ENCODE measurements at regions not wholly inside any gene's neighbourhood (a gene's known extent, or its start where the extent isn't known, plus 50 kb on each side); places are given as distances from the start of the nearest gene placed in this dataset.

DNA sequence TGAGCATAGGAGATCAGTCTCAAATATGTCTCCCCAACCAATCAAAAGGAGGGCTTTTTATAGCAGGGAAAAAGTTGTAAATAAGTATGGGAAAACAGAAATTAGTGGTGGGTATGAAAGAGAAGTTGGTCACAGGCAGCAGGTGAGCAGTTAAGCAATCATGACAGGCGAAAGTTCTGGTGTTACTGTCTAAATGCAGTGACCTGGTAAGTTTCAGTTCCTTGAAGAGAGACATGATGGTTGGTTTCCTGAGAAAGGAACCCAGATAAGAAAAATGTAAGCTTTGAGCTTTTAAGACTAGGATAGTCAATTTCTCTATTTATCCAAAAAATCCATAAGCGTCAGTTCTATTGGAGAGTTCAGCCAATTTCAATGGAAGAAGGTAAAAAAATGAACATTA lies 466.2 kb upstream of the FLRT2 start:
- TF ChIP-seq, protein P1, sequence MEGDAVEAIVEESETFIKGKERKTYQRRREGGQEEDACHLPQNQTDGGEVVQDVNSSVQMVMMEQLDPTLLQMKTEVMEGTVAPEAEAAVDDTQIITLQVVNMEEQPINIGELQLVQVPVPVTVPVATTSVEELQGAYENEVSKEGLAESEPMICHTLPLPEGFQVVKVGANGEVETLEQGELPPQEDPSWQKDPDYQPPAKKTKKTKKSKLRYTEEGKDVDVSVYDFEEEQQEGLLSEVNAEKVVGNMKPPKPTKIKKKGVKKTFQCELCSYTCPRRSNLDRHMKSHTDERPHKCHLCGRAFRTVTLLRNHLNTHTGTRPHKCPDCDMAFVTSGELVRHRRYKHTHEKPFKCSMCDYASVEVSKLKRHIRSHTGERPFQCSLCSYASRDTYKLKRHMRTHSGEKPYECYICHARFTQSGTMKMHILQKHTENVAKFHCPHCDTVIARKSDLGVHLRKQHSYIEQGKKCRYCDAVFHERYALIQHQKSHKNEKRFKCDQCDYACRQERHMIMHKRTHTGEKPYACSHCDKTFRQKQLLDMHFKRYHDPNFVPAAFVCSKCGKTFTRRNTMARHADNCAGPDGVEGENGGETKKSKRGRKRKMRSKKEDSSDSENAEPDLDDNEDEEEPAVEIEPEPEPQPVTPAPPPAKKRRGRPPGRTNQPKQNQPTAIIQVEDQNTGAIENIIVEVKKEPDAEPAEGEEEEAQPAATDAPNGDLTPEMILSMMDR (IDR thresholded peaks at IDR 0.05), result no peak
- TF ChIP-seq POLR2A (IDR thresholded peaks at IDR 0.05), result no peak
